ENCODE measurements at regions not wholly inside any gene's neighbourhood (a gene's known extent, or its start where the extent isn't known, plus 50 kb on each side); places are given as distances from the start of the nearest gene placed in this dataset.

DNA sequence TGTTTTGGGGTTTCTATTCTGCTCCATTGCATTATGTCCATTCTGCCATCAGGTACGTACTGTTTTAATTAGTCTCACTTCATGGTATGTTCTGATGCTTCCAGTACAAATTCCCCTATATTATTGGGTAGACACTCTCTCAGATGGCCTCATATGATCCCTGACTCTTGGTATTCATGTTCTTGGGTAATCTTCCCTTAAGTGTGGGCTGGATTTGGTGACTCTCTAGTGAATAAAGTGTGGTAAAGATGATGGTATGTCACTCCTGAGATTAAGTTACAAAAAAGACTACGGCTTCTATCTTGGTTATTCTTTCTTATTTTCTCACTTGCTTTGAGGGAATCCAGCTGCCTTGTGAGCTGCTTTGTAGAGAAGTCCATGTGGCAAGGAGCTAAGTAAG lies 89.6 kb upstream of the TBC1D5 start:
- TF ChIP-seq POLR2A (IDR thresholded peaks at IDR 0.05), result no peak
- TF ChIP-seq, protein P1, sequence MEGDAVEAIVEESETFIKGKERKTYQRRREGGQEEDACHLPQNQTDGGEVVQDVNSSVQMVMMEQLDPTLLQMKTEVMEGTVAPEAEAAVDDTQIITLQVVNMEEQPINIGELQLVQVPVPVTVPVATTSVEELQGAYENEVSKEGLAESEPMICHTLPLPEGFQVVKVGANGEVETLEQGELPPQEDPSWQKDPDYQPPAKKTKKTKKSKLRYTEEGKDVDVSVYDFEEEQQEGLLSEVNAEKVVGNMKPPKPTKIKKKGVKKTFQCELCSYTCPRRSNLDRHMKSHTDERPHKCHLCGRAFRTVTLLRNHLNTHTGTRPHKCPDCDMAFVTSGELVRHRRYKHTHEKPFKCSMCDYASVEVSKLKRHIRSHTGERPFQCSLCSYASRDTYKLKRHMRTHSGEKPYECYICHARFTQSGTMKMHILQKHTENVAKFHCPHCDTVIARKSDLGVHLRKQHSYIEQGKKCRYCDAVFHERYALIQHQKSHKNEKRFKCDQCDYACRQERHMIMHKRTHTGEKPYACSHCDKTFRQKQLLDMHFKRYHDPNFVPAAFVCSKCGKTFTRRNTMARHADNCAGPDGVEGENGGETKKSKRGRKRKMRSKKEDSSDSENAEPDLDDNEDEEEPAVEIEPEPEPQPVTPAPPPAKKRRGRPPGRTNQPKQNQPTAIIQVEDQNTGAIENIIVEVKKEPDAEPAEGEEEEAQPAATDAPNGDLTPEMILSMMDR (IDR thresholded peaks at IDR 0.05), result no peak
